ENCODE measurements at regions not wholly inside any gene's neighbourhood (a gene's known extent, or its start where the extent isn't known, plus 50 kb on each side); places are given as distances from the start of the nearest gene placed in this dataset.
A peak's percentile ranks its signal among the peaks of the same experiment; 100 is the strongest.

GRCh38 chr13:34816908-34817665 is 125.0 kb upstream of the NBEA start:
- DNase-seq (ENCODE audit: low read depth), result no peak

DNA sequence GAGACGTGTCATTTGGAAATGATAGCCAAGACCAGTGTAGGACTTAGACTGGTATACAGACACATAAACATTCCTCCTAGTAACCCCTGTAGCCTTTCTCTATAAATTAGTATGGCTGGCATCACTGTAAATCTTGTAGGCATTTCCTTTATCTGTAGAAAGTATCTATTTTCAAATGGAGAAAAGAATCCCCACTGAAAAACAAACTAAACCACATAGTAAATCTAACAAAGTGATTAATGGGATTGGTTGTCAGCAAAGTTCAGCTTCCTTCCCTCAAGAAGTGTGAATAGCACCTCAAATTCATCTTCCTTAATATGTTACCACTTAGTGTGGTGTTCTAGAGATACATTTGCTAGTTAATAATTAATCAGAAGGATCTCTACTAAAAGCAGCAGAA is 119.4 kb upstream of the NBEA start:
- no peak for DNase-seq (ENCODE audit: low read depth)

DNA sequence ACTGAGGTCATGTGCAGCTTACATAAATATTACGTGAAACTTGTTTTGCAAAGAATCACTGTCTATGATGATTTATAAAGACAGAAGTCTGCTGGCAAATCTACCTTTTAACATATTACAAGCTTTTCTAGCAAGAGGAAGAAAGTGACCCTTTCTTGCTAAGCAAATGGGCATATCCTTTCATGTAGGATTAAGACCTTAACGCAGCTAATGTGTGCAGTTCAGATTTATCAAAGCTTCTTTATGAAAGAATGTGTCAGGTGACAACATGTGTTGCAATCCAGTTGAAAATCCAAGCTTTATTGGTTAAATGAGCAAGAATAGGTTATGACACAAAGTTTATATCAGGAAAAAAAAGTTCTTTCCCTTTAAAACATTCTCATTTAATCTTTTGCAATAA is 115.6 kb upstream of the NBEA start:
- no peak for DNase-seq (ENCODE audit: low read depth)

DNA sequence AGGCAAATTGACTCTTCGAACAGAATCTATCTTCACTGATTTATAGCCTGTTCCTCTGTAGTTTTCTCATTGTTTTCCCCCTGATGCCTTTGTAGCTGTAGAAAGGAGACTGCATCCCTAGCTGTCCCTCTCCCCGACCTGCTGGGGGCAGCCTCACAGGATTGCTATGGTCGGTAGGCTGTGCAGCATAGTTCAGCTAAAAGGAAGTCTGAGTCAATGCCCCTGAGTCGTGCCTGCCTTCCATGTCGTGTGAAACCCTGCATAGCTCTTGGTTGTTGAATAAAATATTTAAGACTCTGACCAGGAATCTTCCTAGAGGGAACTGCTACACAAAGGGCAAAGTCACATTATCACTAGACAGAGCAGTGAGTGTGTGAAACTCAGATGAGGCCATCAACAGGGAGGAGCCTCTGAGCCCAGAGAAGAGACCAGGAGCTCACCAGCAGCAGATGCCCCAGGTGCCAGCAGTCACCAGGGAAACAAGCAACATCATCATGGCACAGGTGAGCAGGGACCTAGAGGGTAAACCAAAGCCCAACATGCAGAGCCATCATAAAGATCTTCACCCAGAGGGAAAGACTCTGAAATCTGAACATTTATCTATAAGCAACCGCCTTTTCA is 108.4 kb upstream of the NBEA start:
- peak; percentile 7 for DNase-seq (ENCODE audit: low read depth)

DNA sequence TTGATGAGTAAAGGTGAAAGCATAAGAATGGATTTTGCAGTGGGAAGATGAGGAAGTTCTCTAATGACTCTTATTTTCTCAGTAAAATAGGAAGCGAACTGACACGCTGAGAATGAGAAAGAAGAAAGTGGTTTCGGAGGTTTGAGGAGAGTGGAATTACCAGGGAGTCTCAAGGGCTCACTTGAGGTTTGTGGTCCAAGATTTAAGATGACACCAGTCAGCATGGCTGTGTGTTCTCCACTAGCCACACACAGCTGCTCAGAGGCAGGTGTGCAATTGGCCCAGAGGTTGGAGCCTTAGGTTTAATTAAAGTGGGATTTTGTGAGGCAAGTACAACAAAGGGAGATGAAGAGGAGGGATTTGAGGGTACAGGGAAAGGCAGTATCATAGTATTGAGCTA is 99.6 kb upstream of the NBEA start:
- DNase-seq (ENCODE audit: low read depth), result no peak

DNA sequence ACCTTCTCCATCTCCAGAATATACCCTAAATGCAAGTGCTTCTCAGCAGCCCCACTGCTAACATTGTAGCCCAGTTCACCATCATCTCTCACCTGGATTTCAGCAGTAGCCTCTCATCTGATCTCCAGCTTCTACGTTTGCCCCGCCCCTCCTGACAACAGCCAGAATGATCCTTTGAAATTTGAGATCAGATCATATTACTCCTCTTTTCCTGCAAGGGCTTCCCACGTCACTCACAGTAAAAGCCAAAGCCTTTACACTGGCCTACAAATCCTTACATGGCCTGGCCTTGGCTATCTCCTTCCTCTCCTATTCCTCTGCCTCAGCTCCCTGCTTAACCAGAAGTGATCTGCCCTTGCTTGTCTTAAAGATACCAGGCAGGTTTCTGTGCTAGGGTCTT is 94.3 kb upstream of the NBEA start:
- no peak for DNase-seq (ENCODE audit: low read depth)

GRCh38 chr13:34849406-34849805 is 92.7 kb upstream of the NBEA start:
- no peak for DNase-seq (ENCODE audit: low read depth)

DNA sequence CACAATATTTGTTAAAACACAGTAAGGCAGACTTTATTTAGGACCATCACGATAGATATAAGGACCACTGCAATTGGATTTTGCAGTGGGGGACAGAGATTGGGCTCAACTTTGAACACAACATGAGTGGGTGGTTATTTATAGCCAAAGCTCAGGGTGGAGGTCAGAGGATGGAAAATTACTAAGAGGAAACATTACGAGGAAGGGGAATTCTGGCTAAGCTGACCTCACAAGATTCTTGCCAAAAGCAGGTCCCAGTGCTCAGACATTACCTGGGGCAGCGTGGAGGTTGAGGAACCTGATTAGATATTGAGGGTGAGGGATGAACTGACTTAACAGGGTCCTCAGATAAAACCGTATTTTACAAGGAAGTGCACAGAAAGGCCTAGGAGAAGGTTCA is 88.9 kb upstream of the NBEA start:
- no peak for DNase-seq (ENCODE audit: low read depth)

- DNase-seq (ENCODE audit: low read depth), result no peak
These were observed 84.3 kb upstream of the NBEA start for GRCh38 chr13:34857558-34858325.

- DNase-seq (ENCODE audit: low read depth), result peak; percentile 6
These were observed 79.8 kb upstream of the NBEA start for GRCh38 chr13:34862311-34862710.

DNA sequence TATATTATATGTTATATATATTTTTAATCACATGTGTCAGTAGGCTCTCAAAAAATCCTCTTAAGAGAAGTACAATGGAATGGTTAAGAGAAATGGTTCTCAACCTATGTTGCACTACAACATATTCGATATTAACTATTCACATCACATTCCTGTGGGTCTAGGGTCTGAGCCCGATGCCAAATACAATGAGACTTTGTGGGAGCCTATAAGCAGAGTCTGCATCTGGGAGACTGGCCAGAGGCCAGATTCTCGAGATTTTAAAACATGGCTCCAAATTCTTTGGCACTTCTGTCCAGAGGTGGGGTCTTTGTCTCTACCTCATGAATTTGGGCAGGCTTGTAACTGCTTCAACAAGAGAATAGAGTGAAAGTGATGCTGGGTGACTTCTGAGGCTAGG is 79.4 kb upstream of the NBEA start:
- DNase-seq (ENCODE audit: low read depth), result no peak

GRCh38 chr13:34863360-34864135 is 78.5 kb upstream of the NBEA start:
- peak; percentile 88 for DNase-seq (ENCODE audit: low read depth)

DNA sequence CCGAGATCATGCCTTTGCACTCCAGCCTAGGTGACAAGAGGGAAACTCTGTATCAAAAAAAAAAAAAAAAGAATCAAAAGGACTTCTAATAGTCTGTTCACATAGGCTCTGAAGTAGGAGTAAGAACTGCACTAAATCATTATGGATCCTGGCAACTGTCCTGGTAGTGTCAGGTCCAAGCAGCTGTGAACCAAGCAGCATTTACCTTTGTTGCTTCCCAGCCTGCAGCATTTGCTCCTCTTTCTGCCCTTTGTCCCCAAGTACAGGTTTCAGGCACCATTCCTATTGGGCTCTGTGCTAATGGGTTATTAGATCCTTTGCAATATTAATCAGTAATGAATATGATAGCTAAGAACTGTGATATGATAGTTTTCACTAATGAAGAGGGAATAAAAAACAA is 77.4 kb upstream of the NBEA start:
- DNase-seq (ENCODE audit: low read depth), result no peak

DNA sequence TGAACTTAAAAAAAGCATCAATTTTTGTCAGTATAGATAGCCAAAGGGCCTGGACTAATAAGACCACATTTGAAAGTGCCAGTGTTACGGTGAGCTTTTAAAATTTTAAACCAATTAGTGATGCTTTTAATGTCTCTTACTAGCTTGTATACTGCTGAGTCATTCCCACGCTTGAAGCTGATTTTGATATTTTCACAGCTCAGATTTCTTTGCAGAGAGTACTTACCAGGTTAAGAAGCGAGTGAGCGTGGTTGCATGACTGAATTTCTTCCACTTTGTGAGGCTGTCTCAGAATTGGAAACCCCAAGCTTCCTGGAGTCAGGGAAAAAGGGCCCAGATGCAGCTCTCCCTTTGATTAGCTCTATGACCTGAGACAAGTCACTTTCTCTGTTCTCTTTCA is 74.5 kb upstream of the NBEA start:
- DNase-seq (ENCODE audit: low read depth), result peak; percentile 60

DNA sequence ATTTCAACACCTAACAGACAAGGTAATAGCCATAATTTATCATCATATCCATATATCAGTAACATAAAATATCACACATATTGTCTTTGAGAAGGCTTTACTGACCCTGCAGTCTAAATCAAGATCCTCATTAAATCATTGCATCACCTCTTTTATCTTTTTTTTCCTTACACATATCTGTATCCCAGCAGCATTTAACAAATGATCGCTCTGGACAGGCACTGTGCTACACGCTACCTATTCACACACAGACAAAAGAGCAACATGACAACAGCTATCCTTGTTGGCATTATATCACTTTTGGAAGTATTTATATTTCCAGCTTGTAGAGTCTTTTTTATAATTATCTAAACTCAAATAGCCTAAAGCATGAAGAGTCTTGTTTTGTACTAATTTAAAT is 73.3 kb upstream of the NBEA start:
- DNase-seq (ENCODE audit: low read depth), result no peak

- no peak for DNase-seq (ENCODE audit: low read depth)
These were observed 72.4 kb upstream of the NBEA start for GRCh38 chr13:34869696-34870095.

- no peak for DNase-seq (ENCODE audit: low read depth)
These were observed 63.7 kb upstream of the NBEA start for GRCh38 chr13:34878329-34878728.

GRCh38 chr13:34879851-34880250 is 62.2 kb upstream of the NBEA start:
- no peak for DNase-seq (ENCODE audit: low read depth)

DNA sequence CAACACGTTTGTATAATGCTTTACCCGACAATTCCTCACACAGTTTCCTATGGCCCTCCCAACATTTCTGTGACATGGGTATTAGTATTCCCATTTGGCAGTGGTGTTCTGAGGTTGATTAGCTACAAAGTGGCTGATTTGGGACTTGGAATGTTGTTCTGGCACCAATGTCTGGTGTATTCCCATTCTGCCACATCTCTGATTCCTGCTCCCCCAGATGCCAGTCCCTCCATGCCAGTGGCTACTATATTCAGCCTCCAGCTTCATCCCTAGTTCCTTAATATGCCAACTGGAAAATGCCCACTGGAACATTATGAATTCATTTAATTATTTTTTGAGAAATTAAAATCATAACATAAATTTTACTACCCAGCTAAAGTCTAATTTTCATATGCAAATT is 60.6 kb upstream of the NBEA start:
- DNase-seq (ENCODE audit: low read depth), result no peak

GRCh38 chr13:34883396-34883795 is 58.7 kb upstream of the NBEA start:
- DNase-seq (ENCODE audit: low read depth), result no peak

GRCh38 chr13:34884366-34884765 is 57.7 kb upstream of the NBEA start:
- DNase-seq (ENCODE audit: low read depth), result no peak

DNA sequence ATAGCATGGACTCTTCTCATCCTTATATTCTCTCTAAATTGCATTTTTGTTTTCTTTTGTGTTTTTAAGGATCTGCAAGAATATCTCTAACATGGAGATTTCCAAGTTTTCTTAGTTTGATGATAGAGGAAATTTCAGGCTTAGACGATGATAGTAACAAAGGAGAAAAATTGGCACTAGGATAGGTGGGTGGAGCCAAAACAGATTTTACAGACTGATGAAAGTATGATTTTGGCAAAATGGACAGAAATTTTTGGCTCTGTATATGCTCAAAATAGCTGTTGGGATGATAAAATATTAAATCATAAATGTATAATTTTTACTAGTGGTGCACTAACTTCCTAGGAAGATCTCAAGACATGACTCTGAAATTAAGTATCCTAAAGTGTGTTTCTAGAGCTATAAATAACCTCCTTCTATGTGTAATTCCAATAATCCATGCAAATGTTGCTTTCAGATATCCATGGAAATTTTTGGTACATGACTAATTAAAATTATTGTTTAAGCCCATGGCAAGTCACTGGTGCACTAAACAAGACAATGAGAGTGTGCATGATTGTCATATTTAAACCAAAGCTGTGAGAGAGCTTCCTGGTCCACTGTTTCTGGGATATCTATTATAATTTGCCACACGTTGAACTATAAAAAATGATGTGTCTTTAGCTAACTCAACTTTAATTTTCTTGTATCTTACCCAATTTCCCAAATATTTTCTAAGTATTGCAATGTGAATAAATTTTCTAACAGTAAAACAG is 55.8 kb upstream of the NBEA start:
- DNase-seq (ENCODE audit: low read depth), result no peak
